OCI-LY7 (cell line): ENCODE measurements at regions not wholly inside any gene's neighbourhood (a gene's known extent, or its start where the extent isn't known, plus 50 kb on each side); places are given as distances from the start of the nearest gene placed in this dataset.
"Not testable (repeated sequence)": the region's sequence is repeated elsewhere in the genome, so short reads cannot be mapped to it uniquely, and the experiment has no call there.

Source experiments
- BruUV-seq: library from RNA; stranded (reverse); fragments of 400-500 nt; replicated peaks from 2 replicates; lab custom pipeline; 2021; lab: Mats Ljungman, UMichigan
- CTCF ChIA-PET: fragments of 300-600 bp; sonication (Branson Sonifier 250); formaldehyde crosslinking; loops from one replicate; lab custom pipeline; 2022; ENCODE audit warnings: antibody characterized with exemption; ENCODE audit not compliant: unreplicated experiment; lab: Charles Lee
- POLR2A ChIA-PET: fragments of 300-600 bp; sonication (Branson Sonifier 250); formaldehyde crosslinking; loops from one replicate; lab custom pipeline; 2022; ENCODE audit warnings: antibody characterized with exemption; lab: Charles Lee
- DNase-seq: peaks from one replicate; pipeline ENCODE4 v3.0.0-alpha.2; 2015; ENCODE audit warnings: low spot score
- H2AFZ ChIP-seq: fragments of 200-600 bp; sonication (generic), shearing (Covaris generic); 2 replicates; pipeline ENCODE4 v1.6.1; 2014; ENCODE audit warnings: mild to moderate bottlenecking, antibody characterized with exemption, low read length, moderate library complexity
- H3K27ac ChIP-seq: fragments of 200-600 bp; sonication (generic); 2 replicates; pipeline ENCODE4 v1.5.1; 2014; ENCODE audit warnings: mixed run types, low read depth, mild to moderate bottlenecking, moderate library complexity, low read length, inconsistent platforms; ENCODE audit not compliant: poor library complexity, severe bottlenecking
- H3K36me3 ChIP-seq: fragments of 200-600 bp; sonication (generic); 2 replicates; pipeline ENCODE4 v1.6.1; 2014; ENCODE audit warnings: mild to moderate bottlenecking, antibody characterized with exemption, low read length, moderate library complexity, mixed read lengths; ENCODE audit not compliant: insufficient read depth
- H3K4me1 ChIP-seq: fragments of 200-600 bp; sonication (generic); 2 replicates; pipeline ENCODE4 v1.5.1; 2014; ENCODE audit warnings: mild to moderate bottlenecking, low read length; ENCODE audit not compliant: insufficient read depth, poor library complexity, severe bottlenecking
- H3K4me2 ChIP-seq: fragments of 200-600 bp; sonication (generic); 2 replicates; pipeline ENCODE4 v1.6.1; 2014; ENCODE audit warnings: mild to moderate bottlenecking, low read length
- H3K4me3 ChIP-seq: fragments of 200-600 bp; sonication (generic); 2 replicates; pipeline ENCODE4 v1.5.1; 2014; ENCODE audit warnings: mild to moderate bottlenecking, low read depth, low read length; ENCODE audit not compliant: poor library complexity, severe bottlenecking
- H3K79me2 ChIP-seq: fragments of 200-600 bp; sonication (generic); 2 replicates; pipeline ENCODE4 v1.6.1; 2016; ENCODE audit warnings: low read depth, mild to moderate bottlenecking, low read length, moderate library complexity, mixed read lengths; ENCODE audit not compliant: insufficient read depth
- H3K9me2 ChIP-seq: fragments of 200-600 bp; sonication (generic); 2 replicates; pipeline ENCODE4 v1.6.1; 2016; ENCODE audit warnings: mild to moderate bottlenecking, low read length, mixed read lengths; ENCODE audit not compliant: insufficient read depth
- H3K9me3 ChIP-seq: fragments of 200-600 bp; sonication (generic); 2 replicates; pipeline ENCODE4 v1.6.1; 2014; ENCODE audit warnings: mild to moderate bottlenecking, mixed run types, low read length, mixed read lengths
- H4K20me1 ChIP-seq: fragments of 200-600 bp; sonication (generic); 2 replicates; pipeline ENCODE4 v1.6.1; 2014; ENCODE audit warnings: mild to moderate bottlenecking, antibody characterized with exemption, low read length, moderate library complexity, mixed read lengths; ENCODE audit not compliant: insufficient read depth
- CTCF ChIP-seq: fragments of 200-600 bp; sonication (generic); conservative IDR thresholded peaks from 2 replicates; pipeline ENCODE4 v1.5.1; 2014; ENCODE audit warnings: mild to moderate bottlenecking, antibody characterized with exemption, low read length, moderate library complexity, mixed read lengths
- EZH2phosphoT487 ChIP-seq: fragments of 200-600 bp; sonication (generic); IDR thresholded peaks from 2 replicates; pipeline ENCODE4 v1.6.1; 2018; ENCODE audit warnings: low read depth, borderline replicate concordance, mild to moderate bottlenecking, mixed run types, antibody characterized with exemption, low read length, moderate library complexity, mixed read lengths
- intact Hi-C: fragments of 100-400 bp; cut with micrococcal nuclease; formaldehyde crosslinking; loops from one replicate; pipeline ENCODE4 v1.10.0; 2022; ENCODE audit not compliant: unreplicated experiment

- Histone ChIP-seq H3K9me3 (no peaks in the 10 kb centered on the region), H3K4me1 (no peaks in the 10 kb centered on the region), H3K9me2 (no peaks in the 10 kb centered on the region), H3K27ac (no peak overlapping the region), H3K4me3 (no peak overlapping the region), H3K79me2 (no peaks in the 10 kb centered on the region), H2AFZ (no peak overlapping the region), H3K36me3 (no peaks in the 10 kb centered on the region), H3K4me2 (no peak overlapping the region), H4K20me1 (no peaks in the 10 kb centered on the region)
- no TSS peak for BruUV-seq
- POLR2A ChIA-PET = interaction anchor here (0.7 kb wide), 1 partner anchor 128 kb away, joined by 3 read pairs; no protein-coding TSS in a partner anchor
- intact Hi-C loops = no loop called here
- no peak for DNase-seq
- CTCF ChIA-PET = no interaction called here
- TF ChIP-seq CTCF (no peak), EZH2phosphoT487 (no peak)
Observed at GRCh38 chr12:90211017-90211416, 502.4 kb upstream of the ATP2B1 start.

GRCh38 chr12:90209029-90209428, 500.4 kb upstream of the ATP2B1 start:
- intact Hi-C loops = no loop called here
- CTCF ChIA-PET = no interaction called here

GRCh38 chr12:90208379-90208778, 499.7 kb upstream of the ATP2B1 start:
- H3K36me3 ChIP-seq, H3K9me2 ChIP-seq, H3K27ac ChIP-seq, DNase-seq, H4K20me1 ChIP-seq, CTCF ChIA-PET, H3K4me1 ChIP-seq, H3K79me2 ChIP-seq, H3K4me2 ChIP-seq, H3K9me3 ChIP-seq, H2AFZ ChIP-seq, POLR2A ChIA-PET, BruUV-seq, H3K4me3 ChIP-seq, intact Hi-C loops: not testable (repeated sequence)

More at GRCh38 chr12:90209029-90209428, 500.4 kb upstream of the ATP2B1 start:
- Histone ChIP-seq H3K4me3 (no peak overlapping the region), H2AFZ (no peak overlapping the region), H3K9me2 (no peaks in the 10 kb centered on the region), H3K79me2 (no peaks in the 10 kb centered on the region), H3K27ac (no peak overlapping the region), H4K20me1 (no peaks in the 10 kb centered on the region), H3K4me1 (no peaks in the 10 kb centered on the region), H3K9me3 (no peaks in the 10 kb centered on the region), H3K4me2 (no peak overlapping the region), H3K36me3 (no peaks in the 10 kb centered on the region)
- POLR2A ChIA-PET = no interaction called here
- no TSS peak for BruUV-seq
- no peak for DNase-seq
- TF ChIP-seq CTCF (no peak), EZH2phosphoT487 (no peak)
